ENCODE measurements at regions not wholly inside any gene's neighbourhood (a gene's known extent, or its start where the extent isn't known, plus 50 kb on each side); places are given as distances from the start of the nearest gene placed in this dataset.

- DNase-seq (ENCODE audit: low read depth) = no peak
- Histone ChIP-seq H3K27me3 (ENCODE audit: control insufficient read depth, insufficient read depth, low read length) (no peaks in the 10 kb centered on the region), H3K4me3 (ENCODE audit: low read depth, low read length) (no peak overlapping the region), H3K36me3 (ENCODE audit: control insufficient read depth, insufficient read depth, low read length) (no peaks in the 10 kb centered on the region)
- TF ChIP-seq CTCF (IDR thresholded peaks at IDR 0.05; ENCODE audit: insufficient read depth, low read length, poor library complexity, severe bottlenecking) = no peak
Observed at GRCh38 chrX:65601530-65602220, 65.8 kb upstream of the MSN start.

GRCh38 chrX:65601126-65601525 lies 66.3 kb upstream of the MSN start:
- Histone ChIP-seq H3K36me3 (ENCODE audit: control insufficient read depth, insufficient read depth, low read length) (no peaks in the 10 kb centered on the region), H3K27me3 (ENCODE audit: control insufficient read depth, insufficient read depth, low read length) (no peaks in the 10 kb centered on the region), H3K4me3 (ENCODE audit: low read depth, low read length) (no peak overlapping the region)
- no peak for TF ChIP-seq CTCF (IDR thresholded peaks at IDR 0.05; ENCODE audit: insufficient read depth, low read length, poor library complexity, severe bottlenecking)
- DNase-seq (ENCODE audit: low read depth) = no peak

- TF ChIP-seq CTCF (IDR thresholded peaks at IDR 0.05; ENCODE audit: insufficient read depth, low read length, poor library complexity, severe bottlenecking) = no peak
- Histone ChIP-seq H3K36me3 (ENCODE audit: control insufficient read depth, insufficient read depth, low read length) (no peaks in the 10 kb centered on the region), H3K4me3 (ENCODE audit: low read depth, low read length) (no peak overlapping the region), H3K27me3 (ENCODE audit: control insufficient read depth, insufficient read depth, low read length) (no peaks in the 10 kb centered on the region)
- DNase-seq (ENCODE audit: low read depth) = no peak
Observed at GRCh38 chrX:65600106-65600505, 65.5 kb upstream of the LAS1L start.

- TF ChIP-seq CTCF (IDR thresholded peaks at IDR 0.05; ENCODE audit: insufficient read depth, low read length, poor library complexity, severe bottlenecking) = no peak
- H3K27me3 ChIP-seq (ENCODE audit: control insufficient read depth, insufficient read depth, low read length) = peaks cover 2% of the 10 kb centered on the region
- no peaks in the 10 kb centered on the region for H3K36me3 ChIP-seq (ENCODE audit: control insufficient read depth, insufficient read depth, low read length)
- no peak overlapping the region for H3K4me3 ChIP-seq (ENCODE audit: low read depth, low read length)
- no peak for DNase-seq (ENCODE audit: low read depth)
Observed at GRCh38 chrX:65598559-65599147, 64.1 kb upstream of the LAS1L start.

GRCh38 chrX:65596270-65597034 lies 61.9 kb upstream of the LAS1L start:
- no peaks in the 10 kb centered on the region for H3K36me3 ChIP-seq (ENCODE audit: control insufficient read depth, insufficient read depth, low read length)
- no peak for TF ChIP-seq CTCF (IDR thresholded peaks at IDR 0.05; ENCODE audit: insufficient read depth, low read length, poor library complexity, severe bottlenecking)
- no peak for DNase-seq (ENCODE audit: low read depth)
- no peak overlapping the region for H3K4me3 ChIP-seq (ENCODE audit: low read depth, low read length)
- H3K27me3 ChIP-seq (ENCODE audit: control insufficient read depth, insufficient read depth, low read length) = peaks cover 2% of the 10 kb centered on the region
